ENCODE measurements at regions not wholly inside any gene's neighbourhood (a gene's known extent, or its start where the extent isn't known, plus 50 kb on each side); places are given as distances from the start of the nearest gene placed in this dataset.

GRCh38 chr17:444879-445454, 92.4 kb upstream of the RPH3AL start:
- TF ChIP-seq ARNTL (CRISPR knock-in tag; IDR thresholded peaks at IDR 0.05; ENCODE audit: borderline replicate concordance, low read depth) (no peak), ESRRG (CRISPR knock-in tag; IDR thresholded peaks at IDR 0.05) (no peak), ZC3H10 (CRISPR knock-in tag; IDR thresholded peaks at IDR 0.05) (no peak), RARB (CRISPR knock-in tag; IDR thresholded peaks at IDR 0.05) (no peak), CREB5 (CRISPR knock-in tag; IDR thresholded peaks at IDR 0.05; ENCODE audit: low read depth) (no peak), PATZ1 (CRISPR knock-in tag; IDR thresholded peaks at IDR 0.05; ENCODE audit: borderline replicate concordance) (no peak), POU6F1 (CRISPR knock-in tag; IDR thresholded peaks at IDR 0.05; ENCODE audit: borderline replicate concordance, low read depth) (no peak), TCF4 (CRISPR knock-in tag; IDR thresholded peaks at IDR 0.05; ENCODE audit: borderline replicate concordance) (no peak), GLIS3 (CRISPR knock-in tag; IDR thresholded peaks at IDR 0.05) (no peak), SNAI2 (CRISPR knock-in tag; IDR thresholded peaks at IDR 0.05) (no peak), TSHZ2 (CRISPR knock-in tag; IDR thresholded peaks at IDR 0.05) (no peak), TOX (CRISPR knock-in tag; IDR thresholded peaks at IDR 0.05; ENCODE audit: borderline replicate concordance) (no peak), ZNF8 (CRISPR knock-in tag; IDR thresholded peaks at IDR 0.05) (no peak), ZFP30 (CRISPR knock-in tag; IDR thresholded peaks at IDR 0.05) (no peak)

Measured in SK-N-SH treated with all-trans-retinoic acid at 6 μM for 48 hours (cell line).